Choroid plexus epithelial cell (primary cell): ENCODE measurements at regions not wholly inside any gene's neighbourhood (a gene's known extent, or its start where the extent isn't known, plus 50 kb on each side); places are given as distances from the start of the nearest gene placed in this dataset.

ENCODE experiments used
- DNase-seq: peaks from one replicate; pipeline ENCODE4 v3.0.0-alpha.2; 2010; ENCODE audit warnings: low read depth
- H3K4me3 ChIP-seq: 2 replicates; pipeline ENCODE4 v1.5.1; 2011; ENCODE audit warnings: low read depth, mild to moderate bottlenecking, control low read depth, low read length, moderate library complexity
- CTCF ChIP-seq: conservative IDR thresholded peaks from 2 replicates; pipeline ENCODE4 v1.5.1; 2011; ENCODE audit warnings: low read depth, mild to moderate bottlenecking, control low read depth, inconsistent platforms, low read length, moderate library complexity

- DNase-seq, result no peak
- no peak for TF ChIP-seq CTCF
- no peak overlapping the region for H3K4me3 ChIP-seq
These were observed 178.3 kb upstream of the KLHL29 start for GRCh38 chr2:23206650-23207049.

DNA sequence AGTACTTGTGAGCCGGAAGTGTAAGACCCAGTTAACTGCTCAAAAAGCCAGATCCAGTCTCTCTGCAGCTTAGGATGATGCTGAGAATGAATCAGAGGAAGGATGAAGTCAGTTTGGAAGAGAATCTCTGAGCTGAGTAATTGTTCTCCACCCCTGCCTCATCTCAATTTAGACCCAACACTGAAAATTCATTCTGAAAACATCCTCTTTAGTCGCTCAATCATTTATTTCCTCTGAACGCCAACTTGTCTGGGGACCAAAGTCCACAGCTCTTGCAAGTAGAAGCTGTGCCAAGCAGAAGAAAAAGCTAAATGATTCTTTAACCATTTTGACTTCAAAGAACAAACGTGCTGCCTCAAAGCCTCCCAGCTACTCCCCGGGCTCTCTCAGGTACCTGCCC lies 177.1 kb upstream of the KLHL29 start:
- no peak overlapping the region for H3K4me3 ChIP-seq
- no peak for TF ChIP-seq CTCF
- DNase-seq, result no peak

DNA sequence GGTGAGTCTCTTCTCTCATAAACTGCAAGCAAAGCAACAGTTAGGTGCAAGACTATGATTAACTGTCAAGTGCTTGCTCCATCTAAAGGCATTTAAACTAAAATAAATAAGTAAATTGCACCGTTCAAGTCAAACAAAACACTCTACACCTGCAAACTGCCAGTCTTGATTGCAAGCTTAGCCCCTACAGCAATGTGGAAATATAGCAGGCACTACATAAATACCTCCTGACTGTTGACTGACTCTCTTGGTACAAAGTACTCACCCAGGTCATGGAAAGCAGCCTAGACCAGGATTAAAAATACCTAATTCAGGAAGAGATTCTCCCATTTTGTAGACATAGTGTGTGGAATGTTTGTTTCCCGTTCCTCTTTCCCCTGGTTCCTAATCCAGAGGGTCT lies 176.6 kb upstream of the KLHL29 start:
- DNase-seq, result no peak
- no peak overlapping the region for H3K4me3 ChIP-seq
- no peak for TF ChIP-seq CTCF

DNA sequence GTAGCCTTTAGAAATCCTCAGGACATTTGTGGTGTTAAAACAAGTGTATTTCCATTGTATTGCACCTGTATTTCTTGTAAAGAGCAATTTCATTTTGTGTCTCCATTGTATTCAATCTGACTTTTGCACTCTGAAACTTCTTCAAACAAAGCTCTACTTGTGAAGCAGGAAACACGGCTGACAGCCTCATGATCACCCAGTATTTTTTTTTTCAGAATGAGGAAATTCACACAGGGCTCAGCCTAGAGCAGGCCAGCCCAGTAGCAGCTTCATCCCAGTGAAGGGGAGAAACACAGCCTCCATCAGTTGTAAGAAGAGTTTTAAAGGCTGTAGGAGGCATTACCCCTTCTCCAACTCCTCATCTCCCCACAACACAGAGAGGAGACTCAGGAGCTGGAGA lies 175.9 kb upstream of the KLHL29 start:
- no peak for TF ChIP-seq CTCF
- no peak for DNase-seq
- no peak overlapping the region for H3K4me3 ChIP-seq

GRCh38 chr2:23211987-23212583 lies 172.9 kb upstream of the KLHL29 start:
- DNase-seq, result no peak
- H3K4me3 ChIP-seq, result no peak overlapping the region
- TF ChIP-seq CTCF, result no peak

DNA sequence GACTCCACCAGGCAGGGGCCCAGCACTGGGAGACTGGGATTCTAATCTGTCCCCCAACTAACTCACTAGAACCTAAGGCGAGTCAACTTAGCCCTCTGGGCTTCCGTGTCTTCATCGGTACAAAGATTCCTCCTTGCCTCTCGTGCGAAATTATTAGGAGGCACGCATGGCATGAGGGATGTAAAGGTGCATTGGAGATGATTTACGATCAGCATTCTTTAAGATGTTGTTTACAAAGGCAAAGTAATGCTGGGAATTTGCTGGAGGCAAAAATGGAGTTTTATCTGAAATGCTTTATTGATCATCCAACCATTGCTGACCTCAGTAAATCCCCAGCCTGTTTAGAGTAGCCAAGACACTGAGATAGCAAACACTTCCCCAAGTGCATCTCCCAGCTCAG lies 171.8 kb upstream of the KLHL29 start:
- DNase-seq, result no peak
- TF ChIP-seq CTCF, result no peak
- no peak overlapping the region for H3K4me3 ChIP-seq

GRCh38 chr2:23215016-23215415 lies 170.0 kb upstream of the KLHL29 start:
- no peak overlapping the region for H3K4me3 ChIP-seq
- no peak for TF ChIP-seq CTCF
- no peak for DNase-seq
